Mesodermal cell (in vitro differentiated cells): ENCODE measurements at regions not wholly inside any gene's neighbourhood (a gene's known extent, or its start where the extent isn't known, plus 50 kb on each side); places are given as distances from the start of the nearest gene placed in this dataset.

ENCODE experiments used
- H3K27ac ChIP-seq: 2 replicates; pipeline ENCODE4 v1.7.0; 2013; ENCODE audit warnings: mild to moderate bottlenecking, low read depth, low read length, moderate library complexity; ENCODE audit not compliant: severe bottlenecking
- H3K36me3 ChIP-seq: 2 replicates; pipeline ENCODE4 v1.7.1; 2013; ENCODE audit warnings: mild to moderate bottlenecking, low read length, moderate library complexity; ENCODE audit not compliant: control insufficient read depth, insufficient read depth
- H3K4me1 ChIP-seq: one replicate; pipeline ENCODE4 v1.7.1; 2013; ENCODE audit warnings: mild to moderate bottlenecking, low read length; ENCODE audit not compliant: insufficient read depth, control insufficient read depth, poor library complexity, severe bottlenecking
- H3K4me3 ChIP-seq: 2 replicates; pipeline ENCODE4 v1.7.0; 2013; ENCODE audit warnings: low read length, control low read depth, mild to moderate bottlenecking; ENCODE audit not compliant: insufficient read depth, poor library complexity, severe bottlenecking; ENCODE audit errors: extremely low read depth
- H3K9me3 ChIP-seq: 2 replicates; pipeline ENCODE4 v1.7.1; 2013; ENCODE audit warnings: mild to moderate bottlenecking, low read length, moderate library complexity; ENCODE audit not compliant: control insufficient read depth
- WGBS, 2 experiments: methylation state at CpG; one replicate each; pipeline ENCODE4 v1.1.5; 2013; ENCODE audit warnings: missing lambda C conversion rate in 2 of 2; ENCODE audit not compliant: insufficient coverage in 2 of 2; 5-methylcytosine and 5-hydroxymethylcytosine counted together

- H3K4me3 ChIP-seq = no peak overlapping the region
- 74 to 80% methylated on average over 10 of the region's 11 CpGs for WGBS, 2 experiments
Measured at GRCh38 chr21:39114871-39115575, 68.2 kb downstream of the PSMG1 start.

GRCh38 chr21:39111931-39112550 lies 71.2 kb downstream of the PSMG1 start:
- H3K36me3 ChIP-seq = no peaks in the 10 kb centered on the region
- WGBS, 2 experiments = 88 to 100% methylated on average over 2 of the region's 6 CpGs
- peaks cover 12% of the 10 kb centered on the region for H3K4me1 ChIP-seq
- no peaks in the 10 kb centered on the region for H3K9me3 ChIP-seq
- no peak overlapping the region for H3K27ac ChIP-seq
- no peak overlapping the region for H3K4me3 ChIP-seq

More at GRCh38 chr21:39114871-39115575, 68.2 kb downstream of the PSMG1 start:
- peaks cover 12% of the 10 kb centered on the region for H3K4me1 ChIP-seq
- H3K36me3 ChIP-seq = no peaks in the 10 kb centered on the region
- no peak overlapping the region for H3K27ac ChIP-seq
- no peaks in the 10 kb centered on the region for H3K9me3 ChIP-seq

- H3K27ac ChIP-seq = no peak overlapping the region
- H3K4me1 ChIP-seq = peaks cover 10% of the 10 kb centered on the region
- H3K9me3 ChIP-seq = no peaks in the 10 kb centered on the region
- WGBS, 2 experiments = 84 to 94% methylated on average over 4 of the region's 4 CpGs
- H3K4me3 ChIP-seq = no peak overlapping the region
- H3K36me3 ChIP-seq = no peaks in the 10 kb centered on the region
Measured at GRCh38 chr21:39110431-39110830, 72.8 kb downstream of the PSMG1 start.

- Histone ChIP-seq H3K27ac (no peak overlapping the region), H3K4me1 (peaks cover 5% of the 10 kb centered on the region), H3K4me3 (no peak overlapping the region), H3K36me3 (no peaks in the 10 kb centered on the region), H3K9me3 (no peaks in the 10 kb centered on the region)
- WGBS, 2 experiments = 89 to 98% methylated on average over 8 of the region's 9 CpGs
Measured at GRCh38 chr21:39109596-39110210, 73.5 kb downstream of the PSMG1 start.

- Histone ChIP-seq H3K27ac (no peak overlapping the region), H3K4me3 (no peak overlapping the region), H3K4me1 (peaks cover 1% of the 10 kb centered on the region), H3K9me3 (no peaks in the 10 kb centered on the region), H3K36me3 (no peaks in the 10 kb centered on the region)
- 92 to 100% methylated on average over 1 to 2 of the region's 6 CpGs for WGBS, 2 experiments
Measured at GRCh38 chr21:39109163-39109530, 74.1 kb downstream of the PSMG1 start.

GRCh38 chr21:39108291-39109162 lies 74.7 kb downstream of the PSMG1 start:
- Histone ChIP-seq H3K9me3 (no peaks in the 10 kb centered on the region), H3K27ac (no peak overlapping the region), H3K4me1 (no peaks in the 10 kb centered on the region), H3K36me3 (no peaks in the 10 kb centered on the region), H3K4me3 (no peak overlapping the region)
- WGBS, 2 experiments = 93 to 97% methylated on average over 16 to 20 of the region's 23 CpGs

- 88 to 92% methylated on average over 8 to 10 of the region's 13 CpGs for WGBS, 2 experiments
- Histone ChIP-seq H3K9me3 (no peaks in the 10 kb centered on the region), H3K27ac (no peak overlapping the region)
Measured at GRCh38 chr21:39107739-39108138, 75.5 kb downstream of the PSMG1 start.

GRCh38 chr21:39106881-39107462 lies 76.3 kb downstream of the PSMG1 start:
- Histone ChIP-seq H3K36me3 (no peaks in the 10 kb centered on the region), H3K4me3 (no peak overlapping the region), H3K9me3 (no peaks in the 10 kb centered on the region), H3K27ac (no peak overlapping the region), H3K4me1 (no peaks in the 10 kb centered on the region)
- 93 to 97% methylated on average over 14 to 15 of the region's 15 CpGs for WGBS, 2 experiments

More at GRCh38 chr21:39107739-39108138, 75.5 kb downstream of the PSMG1 start:
- H3K36me3 ChIP-seq = no peaks in the 10 kb centered on the region
- H3K4me1 ChIP-seq = no peaks in the 10 kb centered on the region
- H3K4me3 ChIP-seq = no peak overlapping the region

- no peaks in the 10 kb centered on the region for H3K36me3 ChIP-seq
- WGBS, 2 experiments = 95 to 100% methylated on average over 3 of the region's 4 CpGs
- H3K4me3 ChIP-seq = no peak overlapping the region
- H3K27ac ChIP-seq = no peak overlapping the region
- no peaks in the 10 kb centered on the region for H3K9me3 ChIP-seq
- H3K4me1 ChIP-seq = no peaks in the 10 kb centered on the region
Measured at GRCh38 chr21:39105836-39106235, 77.4 kb downstream of the PSMG1 start.

- Histone ChIP-seq H3K4me3 (no peak overlapping the region), H3K36me3 (no peaks in the 10 kb centered on the region), H3K4me1 (no peaks in the 10 kb centered on the region), H3K27ac (no peak overlapping the region), H3K9me3 (no peaks in the 10 kb centered on the region)
- 74 to 84% methylated on average over 5 of the region's 5 CpGs for WGBS, 2 experiments
Measured at GRCh38 chr21:39105341-39105765, 77.9 kb downstream of the PSMG1 start.
